Thyroid gland (tissue), 4 donors: ENCODE measurements at regions not wholly inside any gene's neighbourhood (a gene's known extent, or its start where the extent isn't known, plus 50 kb on each side); places are given as distances from the start of the nearest gene placed in this dataset.

Experiments used
- POLR2A ChIP-seq, 2 donors: fragments of 450-650 bp; IDR thresholded peaks; one replicate each; pipeline ENCODE4 v1.6.1; 2017; ENCODE audit warnings: antibody characterized with exemption in 2 of 2, mild to moderate bottlenecking in 2 of 2, moderate library complexity in 1 of 2
- TF ChIP-seq, protein P1 (sequence below), 6 experiments: fragments of 200-600 bp in 3 of 6; fragments of 450-650 bp in 3 of 6; sonication (generic) in 3 of 6; IDR thresholded peaks; one replicate each; pipeline ENCODE4 v1.5.1; 2016 to 2019; ENCODE audit warnings: antibody characterized with exemption in 6 of 6, mild to moderate bottlenecking in 2 of 6, inconsistent platforms in 1 of 6, moderate library complexity in 1 of 6

DNA sequence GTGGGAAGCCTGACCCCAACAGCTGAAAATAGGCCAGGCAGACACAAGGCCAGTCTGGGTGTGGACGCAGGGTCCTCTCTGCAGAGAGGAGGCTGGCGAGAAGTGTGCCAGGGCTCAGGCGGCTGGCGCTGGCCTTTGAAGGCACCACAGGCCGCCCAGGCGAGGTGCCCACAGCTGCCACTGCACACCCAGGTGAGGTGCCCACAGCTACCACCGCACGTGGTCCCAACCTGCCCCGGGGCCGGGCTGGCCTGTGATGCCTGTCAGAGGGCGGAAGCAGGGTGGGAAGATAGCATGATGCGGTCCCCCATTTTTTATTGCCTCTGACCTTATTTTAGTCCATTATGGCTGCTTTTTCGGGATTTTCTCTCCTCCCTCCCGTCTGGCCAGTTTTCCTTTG, 1303.9 kb downstream of the BRD1 start:
- TF ChIP-seq, protein P1, sequence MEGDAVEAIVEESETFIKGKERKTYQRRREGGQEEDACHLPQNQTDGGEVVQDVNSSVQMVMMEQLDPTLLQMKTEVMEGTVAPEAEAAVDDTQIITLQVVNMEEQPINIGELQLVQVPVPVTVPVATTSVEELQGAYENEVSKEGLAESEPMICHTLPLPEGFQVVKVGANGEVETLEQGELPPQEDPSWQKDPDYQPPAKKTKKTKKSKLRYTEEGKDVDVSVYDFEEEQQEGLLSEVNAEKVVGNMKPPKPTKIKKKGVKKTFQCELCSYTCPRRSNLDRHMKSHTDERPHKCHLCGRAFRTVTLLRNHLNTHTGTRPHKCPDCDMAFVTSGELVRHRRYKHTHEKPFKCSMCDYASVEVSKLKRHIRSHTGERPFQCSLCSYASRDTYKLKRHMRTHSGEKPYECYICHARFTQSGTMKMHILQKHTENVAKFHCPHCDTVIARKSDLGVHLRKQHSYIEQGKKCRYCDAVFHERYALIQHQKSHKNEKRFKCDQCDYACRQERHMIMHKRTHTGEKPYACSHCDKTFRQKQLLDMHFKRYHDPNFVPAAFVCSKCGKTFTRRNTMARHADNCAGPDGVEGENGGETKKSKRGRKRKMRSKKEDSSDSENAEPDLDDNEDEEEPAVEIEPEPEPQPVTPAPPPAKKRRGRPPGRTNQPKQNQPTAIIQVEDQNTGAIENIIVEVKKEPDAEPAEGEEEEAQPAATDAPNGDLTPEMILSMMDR (IDR thresholded peaks at IDR 0.05), result no peak
- TF ChIP-seq POLR2A (IDR thresholded peaks at IDR 0.05), result no peak
